ENCODE measurements at regions not wholly inside any gene's neighbourhood (a gene's known extent, or its start where the extent isn't known, plus 50 kb on each side); places are given as distances from the start of the nearest gene placed in this dataset.

DNA sequence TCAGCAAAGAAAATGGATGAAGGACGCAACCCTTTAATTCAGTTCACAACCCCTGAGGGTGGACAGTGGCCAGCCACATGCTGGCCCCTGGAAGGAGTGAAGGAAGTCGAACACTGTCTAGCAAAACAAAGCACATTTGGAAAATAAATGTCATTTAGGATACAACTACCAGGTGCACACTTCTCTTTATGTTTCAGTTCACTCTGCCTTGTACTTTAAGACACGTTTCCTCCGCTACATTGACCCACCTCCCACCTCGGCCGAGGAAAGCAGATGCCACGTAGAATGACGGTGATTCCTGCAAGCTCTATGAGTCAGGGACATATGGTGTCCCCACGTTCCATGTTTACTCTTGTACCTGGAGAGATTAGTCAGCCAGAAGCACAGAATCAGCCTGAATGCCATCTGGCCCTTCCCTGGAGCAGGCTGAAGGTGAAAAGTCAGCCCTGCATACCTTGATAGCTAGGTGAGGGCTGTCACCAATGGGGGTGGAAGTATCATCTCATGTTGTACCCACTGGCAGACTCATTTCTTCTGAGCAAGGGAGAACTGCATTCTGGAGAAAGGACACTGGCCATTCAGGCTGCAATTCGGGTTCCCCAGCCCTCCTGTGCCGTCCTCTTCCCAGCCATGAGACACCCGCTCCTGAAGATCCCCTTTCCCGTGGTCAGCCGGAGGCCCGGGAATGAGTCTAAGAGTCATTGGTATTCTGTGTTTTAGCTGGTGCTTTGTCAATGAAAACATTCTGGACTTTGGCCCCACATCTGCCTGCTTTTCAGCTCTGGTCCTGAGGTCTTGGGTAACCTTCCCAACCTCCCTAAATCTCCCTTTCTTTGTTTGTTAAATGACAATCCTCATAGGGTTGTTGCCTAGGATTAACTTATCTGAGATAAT, 60.6 kb downstream of the FOXA2 start (continued):
- TF ChIP-seq SMARCC2 (IDR thresholded peaks at IDR 0.05) (peak; percentile 21; the same call in 1 of the 2 replicates), ETV5 (CRISPR knock-in tag; IDR thresholded peaks at IDR 0.05; ENCODE audit: borderline replicate concordance) (peak; percentile 71; the same call in 1 of the 2 replicates), ISL2 (CRISPR knock-in tag; IDR thresholded peaks at IDR 0.05) (peak; percentile 88; the same call in 1 of the 2 replicates), REXO4 (CRISPR knock-in tag; IDR thresholded peaks at IDR 0.05; ENCODE audit: borderline replicate concordance) (no peak), ZNF83 (CRISPR knock-in tag; IDR thresholded peaks at IDR 0.05; ENCODE audit: borderline replicate concordance) (peak; percentile 55), GABPA (IDR thresholded peaks at IDR 0.05; ENCODE audit: low read depth, low read length) (no peak), GABPA (CRISPR knock-in tag; IDR thresholded peaks at IDR 0.05; ENCODE audit: low read depth) (peak; percentile 49), RNF2 (conservative IDR thresholded peaks at IDR 0.05; ENCODE audit: low read depth) (peak; percentile 55; the same call in 1 of the 2 replicates), HNRNPLL (IDR thresholded peaks at IDR 0.05; ENCODE audit: low read depth, low read length, poor library complexity, severe bottlenecking) (no peak), NFE2L2 (IDR thresholded peaks at IDR 0.05; ENCODE audit: low read length) (no peak; the same call in 1 of the 2 replicates), ZNF737 (CRISPR knock-in tag; IDR thresholded peaks at IDR 0.05; ENCODE audit: borderline replicate concordance) (no peak), NFRKB (IDR thresholded peaks at IDR 0.05) (no peak), SKI (IDR thresholded peaks at IDR 0.05; ENCODE audit: partially characterized antibody) (peak; percentile 35), ZNF615 (CRISPR knock-in tag; IDR thresholded peaks at IDR 0.05; ENCODE audit: borderline replicate concordance) (no peak), GABPB1 (CRISPR knock-in tag; IDR thresholded peaks at IDR 0.05) (peak; percentile 50), TAF15 (IDR thresholded peaks at IDR 0.05; ENCODE audit: low read depth, low read length, poor library complexity, severe bottlenecking) (no peak), ZNF678 (CRISPR knock-in tag; IDR thresholded peaks at IDR 0.05) (peak; percentile 86; the same call in 1 of the 2 replicates), ZNF367 (CRISPR knock-in tag; IDR thresholded peaks at IDR 0.05; ENCODE audit: borderline replicate concordance) (no peak), ZNF205 (CRISPR knock-in tag; IDR thresholded peaks at IDR 0.05) (peak; percentile 45), GLI4 (CRISPR knock-in tag; IDR thresholded peaks at IDR 0.05; ENCODE audit: borderline replicate concordance) (no peak; the same call in 1 of the 2 replicates), TBL1XR1 (IDR thresholded peaks at IDR 0.05; ENCODE audit: borderline replicate concordance, low read length, partially characterized antibody) (no peak)
- TF ChIP-seq, protein P1, sequence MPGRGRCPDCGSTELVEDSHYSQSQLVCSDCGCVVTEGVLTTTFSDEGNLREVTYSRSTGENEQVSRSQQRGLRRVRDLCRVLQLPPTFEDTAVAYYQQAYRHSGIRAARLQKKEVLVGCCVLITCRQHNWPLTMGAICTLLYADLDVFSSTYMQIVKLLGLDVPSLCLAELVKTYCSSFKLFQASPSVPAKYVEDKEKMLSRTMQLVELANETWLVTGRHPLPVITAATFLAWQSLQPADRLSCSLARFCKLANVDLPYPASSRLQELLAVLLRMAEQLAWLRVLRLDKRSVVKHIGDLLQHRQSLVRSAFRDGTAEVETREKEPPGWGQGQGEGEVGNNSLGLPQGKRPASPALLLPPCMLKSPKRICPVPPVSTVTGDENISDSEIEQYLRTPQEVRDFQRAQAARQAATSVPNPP (CRISPR knock-in tag; IDR thresholded peaks at IDR 0.05), result peak; percentile 68; the same call in 1 of the 2 replicates
- TF ChIP-seq, protein P2, sequence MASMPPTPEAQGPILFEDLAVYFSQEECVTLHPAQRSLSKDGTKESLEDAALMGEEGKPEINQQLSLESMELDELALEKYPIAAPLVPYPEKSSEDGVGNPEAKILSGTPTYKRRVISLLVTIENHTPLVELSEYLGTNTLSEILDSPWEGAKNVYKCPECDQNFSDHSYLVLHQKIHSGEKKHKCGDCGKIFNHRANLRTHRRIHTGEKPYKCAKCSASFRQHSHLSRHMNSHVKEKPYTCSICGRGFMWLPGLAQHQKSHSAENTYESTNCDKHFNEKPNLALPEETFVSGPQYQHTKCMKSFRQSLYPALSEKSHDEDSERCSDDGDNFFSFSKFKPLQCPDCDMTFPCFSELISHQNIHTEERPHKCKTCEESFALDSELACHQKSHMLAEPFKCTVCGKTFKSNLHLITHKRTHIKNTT (CRISPR knock-in tag; IDR thresholded peaks at IDR 0.05), result no peak
- TF ChIP-seq, protein P3, sequence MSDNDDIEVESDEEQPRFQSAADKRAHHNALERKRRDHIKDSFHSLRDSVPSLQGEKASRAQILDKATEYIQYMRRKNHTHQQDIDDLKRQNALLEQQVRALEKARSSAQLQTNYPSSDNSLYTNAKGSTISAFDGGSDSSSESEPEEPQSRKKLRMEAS (IDR thresholded peaks at IDR 0.05), result peak; percentile 63
- TF ChIP-seq, protein P4, sequence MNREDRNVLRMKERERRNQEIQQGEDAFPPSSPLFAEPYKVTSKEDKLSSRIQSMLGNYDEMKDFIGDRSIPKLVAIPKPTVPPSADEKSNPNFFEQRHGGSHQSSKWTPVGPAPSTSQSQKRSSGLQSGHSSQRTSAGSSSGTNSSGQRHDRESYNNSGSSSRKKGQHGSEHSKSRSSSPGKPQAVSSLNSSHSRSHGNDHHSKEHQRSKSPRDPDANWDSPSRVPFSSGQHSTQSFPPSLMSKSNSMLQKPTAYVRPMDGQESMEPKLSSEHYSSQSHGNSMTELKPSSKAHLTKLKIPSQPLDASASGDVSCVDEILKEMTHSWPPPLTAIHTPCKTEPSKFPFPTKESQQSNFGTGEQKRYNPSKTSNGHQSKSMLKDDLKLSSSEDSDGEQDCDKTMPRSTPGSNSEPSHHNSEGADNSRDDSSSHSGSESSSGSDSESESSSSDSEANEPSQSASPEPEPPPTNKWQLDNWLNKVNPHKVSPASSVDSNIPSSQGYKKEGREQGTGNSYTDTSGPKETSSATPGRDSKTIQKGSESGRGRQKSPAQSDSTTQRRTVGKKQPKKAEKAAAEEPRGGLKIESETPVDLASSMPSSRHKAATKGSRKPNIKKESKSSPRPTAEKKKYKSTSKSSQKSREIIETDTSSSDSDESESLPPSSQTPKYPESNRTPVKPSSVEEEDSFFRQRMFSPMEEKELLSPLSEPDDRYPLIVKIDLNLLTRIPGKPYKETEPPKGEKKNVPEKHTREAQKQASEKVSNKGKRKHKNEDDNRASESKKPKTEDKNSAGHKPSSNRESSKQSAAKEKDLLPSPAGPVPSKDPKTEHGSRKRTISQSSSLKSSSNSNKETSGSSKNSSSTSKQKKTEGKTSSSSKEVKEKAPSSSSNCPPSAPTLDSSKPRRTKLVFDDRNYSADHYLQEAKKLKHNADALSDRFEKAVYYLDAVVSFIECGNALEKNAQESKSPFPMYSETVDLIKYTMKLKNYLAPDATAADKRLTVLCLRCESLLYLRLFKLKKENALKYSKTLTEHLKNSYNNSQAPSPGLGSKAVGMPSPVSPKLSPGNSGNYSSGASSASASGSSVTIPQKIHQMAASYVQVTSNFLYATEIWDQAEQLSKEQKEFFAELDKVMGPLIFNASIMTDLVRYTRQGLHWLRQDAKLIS (CRISPR knock-in tag; IDR thresholded peaks at IDR 0.05), result peak; percentile 42; the same call in 1 of the 2 replicates

All from HepG2 (cell line).